GM18951 (cell line): ENCODE measurements at regions not wholly inside any gene's neighbourhood (a gene's known extent, or its start where the extent isn't known, plus 50 kb on each side); places are given as distances from the start of the nearest gene placed in this dataset.
"Not testable (repeated sequence)": the region's sequence is repeated elsewhere in the genome, so short reads cannot be mapped to it uniquely, and the experiment has no call there.

ENCODE experiments used
- POLR2A ChIP-seq: IDR thresholded peaks from 4 replicates; pipeline ENCODE4 v1.6.1; 2011; ENCODE audit warnings: mild to moderate bottlenecking; ENCODE audit not compliant: insufficient read length, insufficient read depth; ENCODE audit errors: extremely low read depth
- in situ Hi-C: fragments of 300-500 bp; cut with MboI; formaldehyde crosslinking; loops from one replicate; pipeline ENCODE4 v1.12.0; 2022; ENCODE audit warnings: low sequenced_read_pairs, mixed read lengths, inconsistent platforms; ENCODE audit not compliant: unreplicated experiment

GRCh38 chr10:63836666-63837442 lies 315.7 kb downstream of the REEP3 start:
- in situ Hi-C loops: no loop called here

GRCh38 chr10:63841761-63842160 lies 320.6 kb downstream of the REEP3 start:
- in situ Hi-C loops: no loop called here
- TF ChIP-seq POLR2A: no peak

More at GRCh38 chr10:63836666-63837442, 315.7 kb downstream of the REEP3 start:
- TF ChIP-seq POLR2A: no peak

DNA sequence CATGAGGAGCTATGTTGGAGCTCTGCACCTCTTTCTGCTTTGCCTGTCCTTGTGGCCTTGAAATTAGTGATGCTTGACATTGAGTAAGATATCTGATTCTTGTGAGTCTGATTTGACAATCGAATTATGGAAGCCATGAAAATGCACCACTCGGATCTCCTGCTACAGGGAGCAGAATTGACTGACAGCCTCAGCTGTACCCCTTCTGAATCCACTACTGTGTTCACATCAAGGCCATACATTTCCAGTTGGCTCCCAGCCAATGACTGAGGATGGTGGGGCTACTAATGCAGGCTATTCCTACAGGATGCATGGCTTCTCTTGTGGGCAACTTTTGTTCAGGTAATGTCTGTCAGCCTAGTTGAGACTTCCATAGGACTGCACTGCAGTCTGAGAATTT lies 321.9 kb downstream of the REEP3 start:
- in situ Hi-C loops: no loop called here
- TF ChIP-seq POLR2A: no peak

DNA sequence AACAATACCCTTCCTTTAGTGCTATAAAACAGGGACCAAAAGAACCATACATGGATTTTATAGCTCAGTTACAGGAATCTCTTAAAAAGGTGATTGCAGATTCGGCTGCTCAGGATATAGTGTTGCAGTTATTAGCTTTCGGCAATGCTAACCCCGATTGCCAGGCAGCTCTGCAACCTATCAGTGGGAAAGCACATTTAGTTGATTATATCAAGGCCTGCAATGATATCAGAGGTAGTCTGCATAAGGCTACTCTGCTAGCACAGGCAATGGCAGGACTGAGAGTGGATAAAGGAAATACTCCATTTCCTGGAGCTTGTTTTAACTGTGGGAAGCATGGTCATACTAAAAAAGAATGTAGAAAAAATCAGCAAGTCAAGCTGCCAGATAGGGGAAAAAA lies 327.7 kb downstream of the REEP3 start:
- in situ Hi-C loops: not testable (repeated sequence)

DNA sequence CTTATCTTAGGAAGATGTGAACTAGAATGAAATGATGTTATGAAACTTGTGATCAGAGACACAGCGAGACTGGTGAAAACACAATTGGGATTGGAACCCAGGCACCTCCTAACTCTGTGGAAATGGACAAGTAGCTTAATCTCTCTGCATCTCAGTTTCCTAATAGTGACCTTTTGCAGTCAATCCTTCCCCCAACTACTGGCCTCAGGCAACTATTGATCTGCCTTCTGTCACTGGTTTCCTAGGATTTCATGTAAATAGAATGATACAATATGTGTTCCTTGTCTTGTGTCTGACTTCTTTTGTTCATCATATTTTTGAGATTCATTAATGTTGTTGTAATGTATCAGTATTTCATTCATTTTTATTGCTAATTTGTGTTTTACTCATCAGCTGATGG lies 341.7 kb downstream of the REEP3 start:
- in situ Hi-C loops: no loop called here
- TF ChIP-seq POLR2A: no peak

DNA sequence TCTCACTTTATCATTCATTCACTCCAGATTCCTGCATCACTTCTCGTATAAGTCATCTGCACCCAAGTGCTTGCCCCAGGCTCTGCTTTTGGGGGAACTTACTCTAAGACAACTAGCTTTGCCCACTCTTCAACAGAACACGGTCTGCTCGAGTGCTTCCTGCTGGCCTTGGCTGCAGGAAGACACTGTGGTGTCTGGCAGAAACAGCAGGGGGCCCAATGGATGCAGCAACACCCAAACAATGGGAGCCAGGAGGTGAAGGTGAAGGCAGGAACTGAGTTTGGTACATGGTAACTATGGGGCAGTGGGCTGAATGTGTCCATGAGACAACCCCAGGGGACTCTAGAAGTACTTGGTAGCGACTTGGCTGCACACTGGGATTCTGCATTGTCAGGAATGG lies 344.0 kb downstream of the REEP3 start:
- in situ Hi-C loops: no loop called here
- no peak for TF ChIP-seq POLR2A

GRCh38 chr10:63866075-63866746 lies 345.0 kb downstream of the REEP3 start:
- no peak for TF ChIP-seq POLR2A
- in situ Hi-C loops: no loop called here

GRCh38 chr10:63866747-63867140 lies 345.5 kb downstream of the REEP3 start:
- TF ChIP-seq POLR2A: no peak
- in situ Hi-C loops: no loop called here

DNA sequence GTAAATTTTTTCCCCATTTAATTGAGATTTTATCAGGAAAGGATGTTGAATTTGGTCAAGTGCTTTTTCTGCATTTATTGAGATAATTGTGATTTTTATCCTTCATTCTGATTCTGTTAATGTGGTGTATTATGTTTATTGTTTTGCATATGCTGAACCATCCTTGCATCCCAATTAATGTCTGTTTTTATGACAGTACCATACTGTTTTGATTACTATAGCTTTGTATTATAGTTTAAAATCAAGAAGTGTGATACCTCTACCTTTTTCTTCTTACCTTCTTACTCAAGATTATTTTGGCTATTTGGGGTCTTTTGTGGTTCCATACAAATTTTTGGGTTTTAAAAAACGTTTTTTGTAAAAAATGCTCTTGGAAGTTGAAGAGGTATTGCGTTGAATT lies 357.2 kb downstream of the REEP3 start:
- TF ChIP-seq POLR2A: no peak
- in situ Hi-C loops: no loop called here

GRCh38 chr10:63883861-63884260 lies 362.7 kb downstream of the REEP3 start:
- TF ChIP-seq POLR2A: no peak
- in situ Hi-C loops: no loop called here

DNA sequence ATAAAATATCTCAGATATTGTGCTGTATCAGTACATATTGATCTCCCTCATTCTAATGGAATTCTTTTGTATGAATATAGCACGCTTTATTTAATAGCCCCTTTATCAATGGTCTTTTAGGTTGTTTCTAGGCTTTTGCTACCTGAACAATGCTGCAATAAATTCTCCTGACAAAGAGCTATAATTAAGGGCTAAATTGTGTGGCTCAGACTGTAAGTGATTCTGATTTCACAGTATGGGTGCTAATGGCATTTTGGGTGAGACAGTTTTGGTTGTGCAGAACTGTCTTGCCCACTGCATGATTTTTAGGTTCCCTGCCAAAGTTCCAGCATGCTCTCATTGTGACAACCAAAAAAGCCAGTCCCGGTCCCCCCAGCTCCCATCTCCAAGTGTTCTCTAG lies 363.2 kb downstream of the REEP3 start:
- TF ChIP-seq POLR2A: no peak

GRCh38 chr10:63885156-63885555 lies 364.0 kb downstream of the REEP3 start:
- no peak for TF ChIP-seq POLR2A
- in situ Hi-C loops: no loop called here

More for the DNA sequence above, 363.2 kb downstream of the REEP3 start:
- in situ Hi-C loops: no loop called here

DNA sequence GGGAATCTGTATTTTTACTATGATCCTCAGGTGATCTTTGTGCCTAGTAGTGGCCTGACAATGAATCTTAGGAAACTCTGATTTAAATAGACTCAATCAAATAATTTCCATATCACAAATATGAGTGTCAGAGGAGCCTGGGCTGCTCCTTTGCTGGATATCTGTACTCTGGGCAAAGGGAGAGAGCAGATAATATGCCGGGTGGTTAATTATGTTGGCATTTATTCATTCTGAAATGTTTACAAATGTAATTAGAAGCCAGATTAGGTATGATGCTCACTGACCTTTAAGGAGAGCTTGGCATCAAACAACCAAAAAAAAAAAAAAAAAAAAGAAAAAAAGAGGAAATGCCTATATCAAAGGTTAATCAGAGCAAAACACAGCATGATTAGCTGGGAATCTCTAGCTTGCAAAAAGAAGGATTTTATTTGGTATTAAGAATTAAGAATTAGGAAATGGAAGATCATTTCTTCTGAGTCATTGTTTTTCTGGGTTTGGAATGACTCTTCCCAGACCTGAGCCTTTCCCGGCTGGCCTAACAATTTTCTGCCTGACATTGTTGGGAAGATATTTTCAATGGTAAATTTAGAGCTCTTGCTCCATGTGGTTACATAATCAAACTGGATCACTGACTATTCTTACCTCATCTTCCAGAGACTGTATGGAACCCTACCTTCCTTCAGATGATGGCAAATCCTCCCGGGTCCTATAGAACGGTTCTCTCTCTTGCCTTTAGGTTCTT lies 365.3 kb downstream of the REEP3 start:
- in situ Hi-C loops: no loop called here

More for the DNA sequence above, 365.3 kb downstream of the REEP3 start:
- TF ChIP-seq POLR2A: no peak
